Activated CD4-positive, alpha-beta memory T cell treated with anti-CD3 and anti-CD28 coated beads for 36 hours (primary cell): ENCODE measurements at regions not wholly inside any gene's neighbourhood (a gene's known extent, or its start where the extent isn't known, plus 50 kb on each side); places are given as distances from the start of the nearest gene placed in this dataset.

Source experiments
- CTCF ChIA-PET: fragments of 350-600 bp; sonication (Branson Sonifier 250); formaldehyde crosslinking; loops from one replicate; lab custom pipeline; 2021; ENCODE audit warnings: antibody characterized with exemption, inconsistent platforms; lab: Charles Lee
- POLR2A ChIA-PET: fragments of 350-600 bp; sonication (Branson Sonifier 250); formaldehyde crosslinking; loops from one replicate; lab custom pipeline; 2021; ENCODE audit warnings: antibody characterized with exemption; lab: Charles Lee
- DNase-seq: peaks from one replicate; pipeline ENCODE4 v3.0.0-alpha.2; 2020
- H3K27ac Mint-ChIP-seq: one replicate; pipeline ENCODE4 v1.8.0; 2021; ENCODE audit warnings: mixed read lengths
- H3K27me3 Mint-ChIP-seq: one replicate; pipeline ENCODE4 v1.8.0; 2021; ENCODE audit warnings: mixed read lengths
- H3K36me3 Mint-ChIP-seq: one replicate; pipeline ENCODE4 v1.8.0; 2021; ENCODE audit warnings: mixed read lengths
- H3K4me1 Mint-ChIP-seq: one replicate; pipeline ENCODE4 v1.8.0; 2021; ENCODE audit warnings: low read depth, mixed read lengths
- H3K4me3 Mint-ChIP-seq: one replicate; pipeline ENCODE4 v1.8.0; 2021; ENCODE audit warnings: mild to moderate bottlenecking, mixed read lengths
- H3K9me3 Mint-ChIP-seq: one replicate; pipeline ENCODE4 v1.8.0; 2021; ENCODE audit warnings: mixed read lengths
- intact Hi-C: fragments of 100-400 bp; cut with micrococcal nuclease; formaldehyde crosslinking; loops from one replicate; pipeline ENCODE4 v1.15.1; 2023

- ChIA-PET POLR2A (no interaction called here), CTCF (no interaction called here)
- H3K36me3 Mint-ChIP-seq = no peaks in the 10 kb centered on the region
- DNase-seq = no peak
- intact Hi-C loops = no loop called here
- peaks cover 10% of the 10 kb centered on the region for H3K4me1 Mint-ChIP-seq
- H3K27me3 Mint-ChIP-seq = peaks cover 18% of the 10 kb centered on the region
- no peaks in the 10 kb centered on the region for H3K9me3 Mint-ChIP-seq
- H3K27ac Mint-ChIP-seq = no peak overlapping the region
- no peak overlapping the region for H3K4me3 Mint-ChIP-seq
Measured at GRCh38 chr15:31934821-31935220, 95.5 kb upstream of the CHRNA7 start.

- Mint-ChIP-seq H3K27ac (no peak overlapping the region), H3K4me3 (no peak overlapping the region), H3K36me3 (no peaks in the 10 kb centered on the region), H3K27me3 (peaks cover 27% of the 10 kb centered on the region), H3K9me3 (peaks cover 9% of the 10 kb centered on the region), H3K4me1 (no peaks in the 10 kb centered on the region)
- DNase-seq = no peak
- POLR2A ChIA-PET = no interaction called here
- CTCF ChIA-PET = no interaction called here
- intact Hi-C loops = no loop called here
Measured at GRCh38 chr15:31953478-31953877, 76.8 kb upstream of the CHRNA7 start.

GRCh38 chr15:31954374-31955172 lies 75.7 kb upstream of the CHRNA7 start:
- intact Hi-C loops = no loop called here
- ChIA-PET CTCF (interaction anchor here (1.3 kb wide), 1 partner anchor 12 kb away, joined by 4 read pairs; no protein-coding TSS in a partner anchor), POLR2A (no interaction called here)
- Mint-ChIP-seq H3K36me3 (no peaks in the 10 kb centered on the region), H3K27me3 (peaks cover 27% of the 10 kb centered on the region), H3K9me3 (peaks cover 14% of the 10 kb centered on the region), H3K4me3 (no peak overlapping the region), H3K4me1 (no peaks in the 10 kb centered on the region), H3K27ac (no peak overlapping the region)
- no peak for DNase-seq

- no peak overlapping the region for H3K27ac Mint-ChIP-seq
- intact Hi-C loops = no loop called here
- ChIA-PET CTCF (interaction anchor here (1.3 kb wide), 1 partner anchor 11 kb away, joined by 4 read pairs; no protein-coding TSS in a partner anchor), POLR2A (no interaction called here)
- H3K36me3 Mint-ChIP-seq = no peaks in the 10 kb centered on the region
- peaks cover 27% of the 10 kb centered on the region for H3K27me3 Mint-ChIP-seq
- no peak overlapping the region for H3K4me3 Mint-ChIP-seq
- no peak for DNase-seq
- H3K4me1 Mint-ChIP-seq = no peaks in the 10 kb centered on the region
- H3K9me3 Mint-ChIP-seq = peaks cover 22% of the 10 kb centered on the region
Measured at GRCh38 chr15:31955734-31956133, 74.6 kb upstream of the CHRNA7 start.

GRCh38 chr15:31957581-31957980 lies 72.7 kb upstream of the CHRNA7 start:
- POLR2A ChIA-PET = no interaction called here

GRCh38 chr15:31964586-31965307 lies 65.6 kb upstream of the CHRNA7 start:
- Mint-ChIP-seq H3K27ac (no peak overlapping the region), H3K27me3 (peaks cover 15% of the 10 kb centered on the region), H3K36me3 (no peaks in the 10 kb centered on the region), H3K4me1 (no peaks in the 10 kb centered on the region), H3K9me3 (peaks cover 12% of the 10 kb centered on the region), H3K4me3 (no peak overlapping the region)
- CTCF ChIA-PET = interaction anchor here (1.1 to 1.3 kb wide), 2 partner anchors 10 to 13 kb away, joined by 3 to 6 read pairs; no protein-coding TSS in a partner anchor
- POLR2A ChIA-PET = no interaction called here
- intact Hi-C loops = no loop called here
- DNase-seq = no peak

More at GRCh38 chr15:31957581-31957980, 72.7 kb upstream of the CHRNA7 start:
- peaks cover 22% of the 10 kb centered on the region for H3K27me3 Mint-ChIP-seq
- CTCF ChIA-PET = interaction anchor here (1.2 kb wide), 1 partner anchor 17 kb away, joined by 3 read pairs; no protein-coding TSS in a partner anchor
- no peak for DNase-seq
- H3K36me3 Mint-ChIP-seq = no peaks in the 10 kb centered on the region
- H3K9me3 Mint-ChIP-seq = peaks cover 28% of the 10 kb centered on the region
- intact Hi-C loops = no loop called here
- no peak overlapping the region for H3K4me3 Mint-ChIP-seq
- H3K4me1 Mint-ChIP-seq = no peaks in the 10 kb centered on the region
- no peak overlapping the region for H3K27ac Mint-ChIP-seq

GRCh38 chr15:31970007-31970406 lies 60.3 kb upstream of the CHRNA7 start:
- H3K27ac Mint-ChIP-seq = no peak overlapping the region
- no peak for DNase-seq
- H3K4me3 Mint-ChIP-seq = no peak overlapping the region
- ChIA-PET CTCF (no interaction called here), POLR2A (no interaction called here)
- intact Hi-C loops = loop anchor here (10.0 kb wide), 1 partner anchor 325 kb away; no protein-coding TSS in a partner anchor
- H3K36me3 Mint-ChIP-seq = no peaks in the 10 kb centered on the region
- H3K9me3 Mint-ChIP-seq = no peaks in the 10 kb centered on the region
- peaks cover 18% of the 10 kb centered on the region for H3K27me3 Mint-ChIP-seq
- peaks cover 1% of the 10 kb centered on the region for H3K4me1 Mint-ChIP-seq

GRCh38 chr15:31973197-31973596 lies 57.1 kb upstream of the CHRNA7 start:
- POLR2A ChIA-PET = no interaction called here
- no peak overlapping the region for H3K27ac Mint-ChIP-seq
- no peak overlapping the region for H3K4me3 Mint-ChIP-seq
- peaks cover 8% of the 10 kb centered on the region for H3K4me1 Mint-ChIP-seq
- intact Hi-C loops = loop anchor here (10.0 kb wide), 1 partner anchor 328 kb away; no protein-coding TSS in a partner anchor
- H3K36me3 Mint-ChIP-seq = no peaks in the 10 kb centered on the region
- H3K27me3 Mint-ChIP-seq = peaks cover 24% of the 10 kb centered on the region
- CTCF ChIA-PET = no interaction called here
- H3K9me3 Mint-ChIP-seq = no peaks in the 10 kb centered on the region
- no peak for DNase-seq

GRCh38 chr15:31974154-31974794 lies 56.0 kb upstream of the CHRNA7 start:
- Mint-ChIP-seq H3K27me3 (peaks cover 25% of the 10 kb centered on the region), H3K27ac (no peak overlapping the region), H3K4me1 (peaks cover 8% of the 10 kb centered on the region), H3K36me3 (no peaks in the 10 kb centered on the region), H3K9me3 (no peaks in the 10 kb centered on the region), H3K4me3 (no peak overlapping the region)
- intact Hi-C loops = loop anchor here (10.0 kb wide), 1 partner anchor 329 kb away; no protein-coding TSS in a partner anchor
- DNase-seq = no peak
- ChIA-PET POLR2A (no interaction called here), CTCF (interaction anchor here (1.0 to 1.9 kb wide), 7 partner anchors 7 to 57 kb away, joined by 3 to 5 read pairs (median 4); no protein-coding TSS in a partner anchor)

- Mint-ChIP-seq H3K9me3 (no peaks in the 10 kb centered on the region), H3K36me3 (no peaks in the 10 kb centered on the region), H3K4me1 (peaks cover 8% of the 10 kb centered on the region), H3K4me3 (no peak overlapping the region), H3K27me3 (peaks cover 21% of the 10 kb centered on the region), H3K27ac (no peak overlapping the region)
- intact Hi-C loops = loop anchor here (5.0 to 10.0 kb wide), 3 partner anchors 103 to 538 kb away; partner anchors contain the start of gene OTUD7A
- peak; percentile 36 for DNase-seq
- POLR2A ChIA-PET = no interaction called here
- CTCF ChIA-PET = interaction anchor here (1.0 to 1.9 kb wide), 8 partner anchors 8 to 56 kb away, joined by 3 to 5 read pairs (median 4); no protein-coding TSS in a partner anchor
Measured at GRCh38 chr15:31974855-31975829, 55.2 kb upstream of the CHRNA7 start.

- H3K9me3 Mint-ChIP-seq = no peaks in the 10 kb centered on the region
- no peaks in the 10 kb centered on the region for H3K36me3 Mint-ChIP-seq
- ChIA-PET POLR2A (no interaction called here), CTCF (interaction anchor here (1.2 to 1.9 kb wide), 2 partner anchors 9 kb away, joined by 4 to 5 read pairs; no protein-coding TSS in a partner anchor)
- no peak for DNase-seq
- H3K4me1 Mint-ChIP-seq = peaks cover 8% of the 10 kb centered on the region
- no peak overlapping the region for H3K4me3 Mint-ChIP-seq
- peaks cover 19% of the 10 kb centered on the region for H3K27me3 Mint-ChIP-seq
- intact Hi-C loops = loop anchor here (5.0 to 10.0 kb wide), 3 partner anchors 104 to 539 kb away; partner anchors contain the start of gene OTUD7A
- H3K27ac Mint-ChIP-seq = no peak overlapping the region
Measured at GRCh38 chr15:31975830-31976229, 54.5 kb upstream of the CHRNA7 start.
